Erythroblast (primary cell): ENCODE measurements at regions not wholly inside any gene's neighbourhood (a gene's known extent, or its start where the extent isn't known, plus 50 kb on each side); places are given as distances from the start of the nearest gene placed in this dataset.

Source experiments
- DNase-seq, 2 experiments: peaks; one replicate each; lab custom pipeline; 2025; lab: John Stamatoyannopoulos, UW
- GATA1 ChIP-seq: IDR thresholded peaks from 2 replicates; pipeline ENCODE4 v1.6.1; 2011; ENCODE audit warnings: low read depth, mild to moderate bottlenecking, control low read depth, low read length, moderate library complexity
- POLR2A ChIP-seq: IDR thresholded peaks from 2 replicates; pipeline ENCODE4 v1.6.1; 2011; ENCODE audit warnings: mild to moderate bottlenecking, low read length

DNA sequence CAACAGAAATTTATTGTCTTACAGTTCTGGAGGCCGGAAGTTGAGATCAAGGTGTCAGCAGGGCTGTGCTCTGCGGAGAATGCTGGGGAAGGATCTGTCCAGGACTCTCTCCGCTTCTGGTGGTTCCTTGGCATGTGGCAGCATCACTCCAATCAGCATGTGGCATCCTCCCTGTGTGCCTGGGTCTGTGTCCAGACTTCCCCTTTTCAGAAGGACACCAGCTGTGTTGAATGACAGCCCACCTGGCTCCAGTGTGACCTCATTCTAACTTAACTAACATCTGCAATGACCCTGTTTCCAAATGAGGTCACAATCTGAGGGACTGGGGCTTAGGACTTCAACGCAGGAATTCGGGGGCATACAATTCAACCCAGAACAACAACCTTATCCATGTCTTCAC is 141.9 kb downstream of the BMS1 start:
- DNase-seq: no peak
- TF ChIP-seq POLR2A: no peak
- TF ChIP-seq GATA1: no peak

DNA sequence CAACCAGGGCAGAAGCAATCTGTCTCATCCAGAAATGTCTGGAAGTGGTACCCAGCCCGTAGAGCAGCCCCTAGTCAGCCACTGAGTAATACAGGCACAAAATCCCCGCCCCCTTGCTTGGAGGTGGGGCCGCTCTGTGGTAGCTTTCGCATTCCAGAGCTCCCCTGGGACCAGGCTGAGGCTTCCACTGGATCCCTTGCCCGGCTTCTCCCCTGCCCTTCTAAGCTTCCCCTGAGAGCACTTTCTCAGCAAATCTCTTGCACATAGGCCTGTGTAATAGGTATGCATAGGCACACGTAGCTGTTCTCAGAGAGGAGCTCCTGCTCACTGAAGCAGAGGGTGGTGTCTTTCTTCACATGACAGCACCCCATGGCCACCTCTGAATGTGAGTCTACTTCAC is 144.2 kb downstream of the BMS1 start:
- DNase-seq: no peak
- TF ChIP-seq POLR2A: no peak
- TF ChIP-seq GATA1: no peak

DNA sequence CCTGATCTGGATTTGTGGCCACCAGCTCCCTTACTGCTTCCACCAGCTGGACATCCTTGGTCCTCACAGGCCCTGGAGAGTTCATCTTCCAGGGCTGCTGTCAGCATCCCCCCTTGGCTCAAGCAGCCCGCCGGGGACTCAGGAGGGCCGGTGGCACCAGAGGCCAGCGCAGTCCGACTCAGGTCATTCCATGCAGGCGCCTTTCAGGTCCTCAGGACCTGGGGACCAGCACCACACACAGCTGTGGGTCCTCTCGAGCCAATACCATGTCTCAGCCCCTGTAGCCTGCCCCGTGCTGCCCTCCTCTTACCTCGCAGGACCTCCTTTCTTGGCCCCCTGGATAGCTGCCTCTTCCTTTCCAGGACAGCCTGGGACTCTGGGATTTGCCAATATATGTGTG is 145.5 kb downstream of the BMS1 start:
- TF ChIP-seq GATA1: no peak
- TF ChIP-seq POLR2A: no peak

DNA sequence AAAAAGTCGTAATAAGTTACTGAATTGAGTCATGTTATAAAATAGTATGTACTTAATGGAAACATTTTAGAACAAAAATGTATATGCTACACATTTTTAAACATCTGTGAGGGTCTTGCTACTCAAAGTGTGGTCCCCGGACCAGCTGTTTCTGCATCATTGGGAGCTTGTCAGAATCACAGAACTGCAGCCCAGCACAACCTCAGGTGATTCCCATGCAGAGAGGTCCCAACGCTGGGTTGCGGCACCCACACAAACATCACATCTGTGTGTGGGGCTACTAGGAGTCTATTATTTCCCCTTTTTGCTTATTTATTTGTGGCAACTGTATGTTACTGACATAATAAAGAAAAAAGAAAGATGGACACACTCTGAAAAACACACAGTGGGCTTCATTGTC is 146.6 kb downstream of the BMS1 start:
- no peak for DNase-seq
- TF ChIP-seq POLR2A: no peak

More for the DNA sequence above, 145.5 kb downstream of the BMS1 start:
- no peak for DNase-seq

DNA sequence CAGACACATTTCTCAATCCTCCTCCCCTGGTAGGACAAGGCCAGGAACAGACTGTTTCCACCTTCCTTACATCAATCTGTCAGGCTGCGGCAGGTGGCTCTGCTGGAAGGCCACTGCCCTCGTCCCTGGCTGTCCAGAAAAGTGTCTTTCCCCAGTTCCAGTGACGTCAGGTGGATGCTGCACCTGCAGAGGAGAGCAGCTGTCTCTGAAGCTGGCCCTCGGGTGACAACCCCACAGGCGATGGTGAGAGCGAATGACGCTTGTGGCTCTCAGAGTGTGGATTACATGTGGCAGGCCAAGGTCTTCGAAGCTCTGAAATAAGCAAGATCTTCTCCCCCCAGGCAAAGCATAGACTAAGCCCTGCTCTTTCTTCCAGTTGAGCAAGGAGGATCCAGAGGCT is 146.9 kb upstream of the RET start:
- TF ChIP-seq POLR2A (no peak), GATA1 (no peak)
- no peak for DNase-seq

- no peak for TF ChIP-seq POLR2A
- TF ChIP-seq GATA1: no peak
- no peak for DNase-seq
These were observed 146.2 kb upstream of the RET start for GRCh38 chr10:42930516-42931192.

DNA sequence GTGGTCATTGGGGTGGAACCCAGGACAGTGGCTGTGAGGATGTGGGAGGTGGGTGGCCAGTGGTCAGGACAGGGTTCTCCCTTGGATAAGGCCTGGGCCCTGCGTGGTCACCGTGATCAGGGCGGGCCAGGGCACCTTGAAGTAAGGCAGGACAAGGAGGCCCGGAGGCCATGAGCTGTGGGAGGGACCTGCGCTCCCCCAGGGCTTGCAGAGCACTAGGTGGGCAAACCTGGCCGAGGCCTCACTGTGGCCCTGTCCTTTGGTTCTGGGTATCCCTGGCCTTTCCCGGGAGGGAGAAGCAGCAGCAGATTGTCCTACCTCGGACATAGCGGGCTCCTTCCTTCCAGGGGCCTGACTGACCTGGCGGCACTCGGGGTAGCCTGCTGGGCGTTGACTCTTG is 144.8 kb upstream of the RET start:
- no peak for DNase-seq
- no peak for TF ChIP-seq POLR2A
- no peak for TF ChIP-seq GATA1

- no peak for TF ChIP-seq POLR2A
- no peak for DNase-seq
These were observed 144.0 kb upstream of the RET start for GRCh38 chr10:42932735-42933447.

DNA sequence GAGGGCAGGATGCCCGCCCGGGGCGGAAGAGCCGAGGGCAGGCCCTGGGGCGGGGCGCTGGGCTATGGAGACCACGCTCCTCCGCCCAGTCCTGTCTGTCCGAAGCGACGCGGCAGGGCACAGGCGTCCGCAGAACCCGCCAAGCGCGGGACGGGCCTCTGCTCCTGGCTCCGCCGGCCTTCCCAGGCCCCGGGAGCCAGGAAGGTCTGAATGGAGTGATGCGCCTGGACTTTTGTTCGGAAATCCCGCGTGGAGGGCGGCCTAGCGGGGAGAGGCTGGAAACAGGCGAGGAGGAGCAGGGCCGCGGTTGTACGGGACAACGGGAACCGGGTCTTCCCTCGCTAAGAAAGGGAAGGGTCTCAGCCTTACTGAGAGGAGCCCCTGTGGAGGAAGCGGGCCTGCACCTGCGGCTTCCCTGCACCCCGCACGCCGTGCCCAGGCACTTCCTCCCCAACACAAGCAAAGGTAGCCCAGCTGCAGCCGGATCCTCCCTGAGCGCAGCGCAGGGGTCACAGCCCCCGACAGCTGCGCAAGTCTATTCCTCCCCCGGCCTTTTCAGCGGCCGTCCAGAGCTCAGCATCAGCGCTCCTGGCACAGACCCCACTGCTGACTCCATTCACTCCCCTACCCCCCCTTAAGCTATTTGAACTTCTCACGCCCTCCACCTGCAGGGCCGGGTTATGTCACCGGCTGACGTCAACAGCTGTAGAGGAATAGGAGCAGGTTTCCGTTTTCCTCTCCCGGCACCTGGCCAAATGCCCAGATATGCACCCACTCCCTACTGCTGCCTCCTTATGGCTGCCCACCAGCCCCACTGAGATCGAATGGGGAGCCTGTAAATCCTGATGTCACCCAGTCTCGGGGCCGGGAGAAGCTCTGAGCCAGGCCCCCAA is 143.2 kb upstream of the RET start:
- DNase-seq: no peak
- TF ChIP-seq POLR2A: no peak
- TF ChIP-seq GATA1: no peak

GRCh38 chr10:42934351-42934811 is 142.5 kb upstream of the RET start:
- no peak for DNase-seq

DNA sequence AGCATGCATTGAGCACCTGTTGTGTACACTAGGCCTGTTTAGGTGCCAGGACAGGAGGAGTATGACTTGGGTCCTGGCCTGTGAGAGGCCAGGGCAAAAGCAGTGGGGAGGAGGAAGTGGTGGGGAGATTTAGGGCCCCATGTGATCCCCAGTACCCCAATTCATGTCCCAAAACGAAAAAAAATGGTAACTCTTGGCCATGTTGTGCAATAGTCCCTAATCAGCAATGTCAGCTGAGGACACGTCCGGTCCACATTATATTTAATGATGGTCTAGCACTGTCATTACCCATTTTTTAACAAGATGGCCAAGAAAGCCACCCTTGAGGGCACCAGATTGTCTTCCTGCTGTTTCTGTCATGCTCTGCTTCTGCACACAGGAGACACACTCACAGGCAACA is 142.0 kb upstream of the RET start:
- no peak for DNase-seq
- TF ChIP-seq POLR2A (no peak), GATA1 (no peak)

More at GRCh38 chr10:42934351-42934811, 142.5 kb upstream of the RET start:
- no peak for TF ChIP-seq POLR2A
- no peak for TF ChIP-seq GATA1

DNA sequence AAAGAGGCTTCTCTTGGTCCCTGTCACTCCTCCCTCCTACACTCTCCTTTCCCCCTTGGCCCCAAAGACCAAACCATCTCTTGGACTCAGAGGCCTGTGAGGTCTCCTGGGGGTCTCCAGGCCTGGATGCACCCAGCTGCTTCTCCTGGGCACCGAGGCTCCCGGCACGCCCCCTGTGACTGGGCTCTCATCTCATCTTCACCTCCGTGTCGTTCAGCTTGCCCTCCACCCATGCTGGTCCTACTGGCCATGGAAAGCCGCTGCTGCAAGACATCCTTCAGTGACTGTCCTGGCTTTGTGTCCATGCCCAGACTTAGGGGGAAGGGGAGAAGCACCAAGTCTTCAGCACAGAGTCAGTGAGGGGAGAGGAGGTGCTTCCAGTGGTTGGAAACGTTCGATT is 141.4 kb upstream of the RET start:
- DNase-seq: no peak
- no peak for TF ChIP-seq GATA1
- no peak for TF ChIP-seq POLR2A

DNA sequence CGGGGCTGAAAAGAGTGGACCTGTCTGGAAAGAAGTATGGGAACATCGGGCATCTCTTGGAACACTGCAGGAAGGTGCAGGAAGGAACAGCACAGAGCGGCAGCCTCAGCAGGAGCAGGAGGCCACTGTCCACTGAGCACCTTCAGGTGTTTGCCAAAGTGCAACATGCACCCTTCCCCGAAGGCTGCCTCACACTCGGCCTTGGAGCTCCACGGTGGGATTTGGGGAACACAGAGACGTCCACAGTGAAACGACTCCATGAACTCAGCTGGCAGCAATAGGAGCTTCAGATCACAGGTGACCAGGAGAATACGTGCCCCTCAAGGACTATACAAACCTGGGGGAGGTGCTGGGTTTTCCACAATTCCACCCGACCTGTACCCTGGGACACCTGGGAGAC is 140.3 kb upstream of the RET start:
- DNase-seq: no peak
- TF ChIP-seq GATA1 (no peak), POLR2A (no peak)

DNA sequence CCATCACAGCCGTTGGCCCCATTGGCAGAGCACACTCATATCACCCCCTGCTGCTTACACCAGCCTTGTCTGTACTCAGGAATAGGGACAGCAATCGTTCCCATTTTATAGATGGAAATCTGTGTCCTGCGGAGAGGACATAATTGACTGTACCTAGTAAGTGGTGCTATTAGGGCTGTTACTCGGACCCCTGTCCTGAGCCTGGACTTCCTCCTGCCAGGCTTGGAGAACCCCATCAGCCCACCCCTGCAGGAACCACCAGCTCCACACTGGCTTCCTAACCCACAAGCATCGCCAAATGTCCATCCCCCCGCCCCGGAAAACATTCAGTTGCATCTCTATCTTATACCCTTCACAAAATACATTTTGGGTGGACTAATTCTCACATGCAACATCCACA is 139.8 kb upstream of the RET start:
- DNase-seq: no peak
- TF ChIP-seq POLR2A (no peak), GATA1 (no peak)
